SU-DHL-6 (cell line): ENCODE measurements at regions not wholly inside any gene's neighbourhood (a gene's known extent, or its start where the extent isn't known, plus 50 kb on each side); places are given as distances from the start of the nearest gene placed in this dataset.

ENCODE experiments used
- H2AFZ ChIP-seq: fragments of 200-600 bp; sonication (generic); 2 replicates; pipeline ENCODE4 v1.6.1; 2014; ENCODE audit warnings: low read depth, mild to moderate bottlenecking, moderate library complexity, mixed read lengths, antibody characterized with exemption, low read length; ENCODE audit not compliant: severe bottlenecking
- H3F3A ChIP-seq: fragments of 200-600 bp; shearing (Covaris generic); 2 replicates; pipeline ENCODE4 v1.6.0; 2016; ENCODE audit warnings: antibody characterized with exemption, mild to moderate bottlenecking; ENCODE audit not compliant: insufficient read depth
- H3K27ac ChIP-seq: fragments of 200-600 bp; sonication (generic); 2 replicates; pipeline ENCODE4 v1.5.1; 2016; ENCODE audit warnings: low read depth, mild to moderate bottlenecking, low read length, moderate library complexity, mixed read lengths
- H3K27me3 ChIP-seq: fragments of 200-600 bp; sonication (generic), shearing (Covaris generic); 2 replicates; pipeline ENCODE4 v1.6.0; 2014; ENCODE audit warnings: mild to moderate bottlenecking, low read length
- H3K36me3 ChIP-seq: fragments of 200-600 bp; sonication (generic); 2 replicates; pipeline ENCODE4 v1.6.1; 2014; ENCODE audit warnings: mild to moderate bottlenecking, low read length, mixed read lengths
- H3K4me2 ChIP-seq: fragments of 300-600, 200-600 bp; shearing (Covaris generic), sonication (generic); 2 replicates; pipeline ENCODE4 v1.6.0; 2014; ENCODE audit warnings: low read length, low read depth, mild to moderate bottlenecking; ENCODE audit not compliant: poor library complexity, severe bottlenecking
- H3K4me3 ChIP-seq: fragments of 200-600 bp; sonication (generic); 2 replicates; pipeline ENCODE4 v1.5.1; 2014; ENCODE audit warnings: antibody characterized with exemption, low read length, mild to moderate bottlenecking, mixed read lengths; ENCODE audit not compliant: insufficient read depth, poor library complexity, severe bottlenecking
- H3K79me2 ChIP-seq: fragments of 200-600 bp; sonication (generic); 2 replicates; pipeline ENCODE4 v1.6.1; 2014; ENCODE audit warnings: mild to moderate bottlenecking, low read length, moderate library complexity; ENCODE audit not compliant: insufficient read depth
- H3K9ac ChIP-seq: fragments of 200-600 bp; sonication (generic); 2 replicates; pipeline ENCODE4 v1.7.0; 2014; ENCODE audit warnings: mild to moderate bottlenecking, low read length
- H3K9me2 ChIP-seq: fragments of 200-600 bp; sonication (generic); replicated peaks from 2 replicates; pipeline ENCODE4 v1.6.1; 2014; ENCODE audit warnings: low read length; ENCODE audit not compliant: insufficient read depth
- H3K9me3 ChIP-seq: fragments of 200-600 bp; sonication (generic); 2 replicates; pipeline ENCODE4 v1.6.1; 2014; ENCODE audit warnings: low read length, mixed read lengths; ENCODE audit not compliant: insufficient read depth
- H4K20me1 ChIP-seq: fragments of 200-600 bp; sonication (generic); 2 replicates; pipeline ENCODE4 v1.6.1; 2014; ENCODE audit warnings: low read depth, mild to moderate bottlenecking, antibody characterized with exemption, low read length, moderate library complexity, mixed read lengths
- EZH2phosphoT487 ChIP-seq: fragments of 200-600 bp; sonication (generic), shearing (Covaris generic); conservative IDR thresholded peaks from 2 replicates; pipeline ENCODE4 v1.6.1; 2018; ENCODE audit warnings: mild to moderate bottlenecking, antibody characterized with exemption, low read length, moderate library complexity, mixed read lengths
- TF ChIP-seq, protein P1 (sequence below): fragments of 200-600 bp; sonication (generic); IDR thresholded peaks from one replicate; pipeline ENCODE4 v1.5.1; 2017; ENCODE audit warnings: antibody characterized with exemption, mild to moderate bottlenecking, low read length, moderate library complexity; ENCODE audit not compliant: insufficient read depth, poor library complexity, severe bottlenecking

DNA sequence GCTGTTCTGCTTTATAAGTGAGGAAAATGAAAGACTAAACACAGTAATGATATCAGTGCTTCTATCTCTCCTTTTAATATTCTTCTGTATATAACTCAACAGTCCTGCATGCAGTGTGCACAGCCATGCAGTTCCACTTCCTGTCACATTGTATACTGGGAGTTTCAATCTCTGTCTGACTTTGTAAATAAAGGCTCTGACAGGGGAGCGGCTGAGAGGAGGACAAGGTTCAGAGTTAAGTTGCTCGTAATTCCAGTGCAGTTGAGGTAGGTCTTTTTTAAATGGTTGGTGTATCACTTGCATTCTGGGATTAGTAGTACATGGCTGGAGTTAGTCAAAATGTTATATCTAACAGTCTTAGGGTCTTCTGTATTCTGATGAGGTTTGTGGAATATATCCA, 264.5 kb downstream of the OLFM3 start:
- Histone ChIP-seq H3K4me3 (no peak overlapping the region), H3K36me3 (no peaks in the 10 kb centered on the region), H3K4me2 (no peak overlapping the region), H3K9me2 (no peaks in the 10 kb centered on the region), H3K9me3 (no peaks in the 10 kb centered on the region), H3K9ac (no peak overlapping the region), H3K27ac (no peak overlapping the region), H2AFZ (no peak overlapping the region), H4K20me1 (no peaks in the 10 kb centered on the region), H3K27me3 (no peaks in the 10 kb centered on the region), H3F3A (no peaks in the 10 kb centered on the region), H3K79me2 (no peaks in the 10 kb centered on the region)
- no peak for TF ChIP-seq EZH2phosphoT487
- TF ChIP-seq, protein P1, sequence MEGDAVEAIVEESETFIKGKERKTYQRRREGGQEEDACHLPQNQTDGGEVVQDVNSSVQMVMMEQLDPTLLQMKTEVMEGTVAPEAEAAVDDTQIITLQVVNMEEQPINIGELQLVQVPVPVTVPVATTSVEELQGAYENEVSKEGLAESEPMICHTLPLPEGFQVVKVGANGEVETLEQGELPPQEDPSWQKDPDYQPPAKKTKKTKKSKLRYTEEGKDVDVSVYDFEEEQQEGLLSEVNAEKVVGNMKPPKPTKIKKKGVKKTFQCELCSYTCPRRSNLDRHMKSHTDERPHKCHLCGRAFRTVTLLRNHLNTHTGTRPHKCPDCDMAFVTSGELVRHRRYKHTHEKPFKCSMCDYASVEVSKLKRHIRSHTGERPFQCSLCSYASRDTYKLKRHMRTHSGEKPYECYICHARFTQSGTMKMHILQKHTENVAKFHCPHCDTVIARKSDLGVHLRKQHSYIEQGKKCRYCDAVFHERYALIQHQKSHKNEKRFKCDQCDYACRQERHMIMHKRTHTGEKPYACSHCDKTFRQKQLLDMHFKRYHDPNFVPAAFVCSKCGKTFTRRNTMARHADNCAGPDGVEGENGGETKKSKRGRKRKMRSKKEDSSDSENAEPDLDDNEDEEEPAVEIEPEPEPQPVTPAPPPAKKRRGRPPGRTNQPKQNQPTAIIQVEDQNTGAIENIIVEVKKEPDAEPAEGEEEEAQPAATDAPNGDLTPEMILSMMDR: no peak

DNA sequence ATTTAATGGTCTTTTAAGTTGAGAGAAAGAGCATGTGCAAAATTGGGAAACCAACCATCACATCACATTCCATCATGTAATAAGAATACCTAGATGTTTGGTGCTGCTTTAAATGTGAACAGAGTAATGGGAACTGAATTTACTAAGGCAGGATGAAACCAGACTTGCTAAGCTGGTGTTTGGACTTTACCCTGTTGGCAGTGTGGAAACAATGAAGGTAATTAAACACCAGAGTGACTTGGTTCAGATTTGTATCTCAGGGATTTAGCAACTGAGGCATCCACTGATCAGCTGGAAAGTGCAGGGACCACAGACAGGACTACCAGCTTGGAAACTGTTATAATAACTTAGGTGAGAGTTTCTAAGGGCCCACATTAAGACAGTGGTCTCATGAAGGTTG, 263.4 kb downstream of the OLFM3 start:
- no peak overlapping the region for H3K4me2 ChIP-seq
- no peaks in the 10 kb centered on the region for H3K9me3 ChIP-seq
- no peak for TF ChIP-seq EZH2phosphoT487
- TF ChIP-seq, protein P1: no peak
- H3K9me2 ChIP-seq: no peaks in the 10 kb centered on the region
- H4K20me1 ChIP-seq: no peaks in the 10 kb centered on the region
- H3K36me3 ChIP-seq: no peaks in the 10 kb centered on the region
- no peaks in the 10 kb centered on the region for H3K79me2 ChIP-seq
- no peak overlapping the region for H3K4me3 ChIP-seq
- no peak overlapping the region for H2AFZ ChIP-seq
- no peaks in the 10 kb centered on the region for H3F3A ChIP-seq
- H3K9ac ChIP-seq: no peak overlapping the region
- no peak overlapping the region for H3K27ac ChIP-seq
- no peaks in the 10 kb centered on the region for H3K27me3 ChIP-seq

DNA sequence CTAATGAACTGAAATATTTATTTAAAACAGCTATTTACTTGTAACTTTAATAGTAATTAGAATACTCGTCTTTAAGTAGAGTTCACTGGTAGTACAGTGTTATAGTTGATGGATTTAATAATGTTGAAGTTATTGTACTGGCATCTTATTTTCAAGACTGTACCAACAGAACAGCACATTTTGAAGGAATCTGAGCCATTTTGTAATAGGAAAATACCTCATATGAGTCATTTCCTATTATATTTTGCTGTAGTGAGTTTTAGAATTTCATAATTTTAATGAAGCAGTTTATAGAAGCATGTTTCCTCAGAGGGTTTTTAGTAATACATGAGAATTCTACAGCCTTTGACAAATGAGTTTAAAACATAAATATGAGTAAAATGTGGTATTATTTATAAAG, 258.3 kb downstream of the OLFM3 start:
- H3F3A ChIP-seq: no peaks in the 10 kb centered on the region
- no peaks in the 10 kb centered on the region for H3K27me3 ChIP-seq
- no peaks in the 10 kb centered on the region for H3K9me2 ChIP-seq
- no peaks in the 10 kb centered on the region for H3K36me3 ChIP-seq
- H3K79me2 ChIP-seq: no peaks in the 10 kb centered on the region
- no peak overlapping the region for H3K4me2 ChIP-seq
- TF ChIP-seq, protein P1: no peak
- no peak for TF ChIP-seq EZH2phosphoT487
- H2AFZ ChIP-seq: no peak overlapping the region
- no peak overlapping the region for H3K4me3 ChIP-seq
- H3K9me3 ChIP-seq: no peaks in the 10 kb centered on the region
- H3K9ac ChIP-seq: no peak overlapping the region
- no peaks in the 10 kb centered on the region for H4K20me1 ChIP-seq
- no peak overlapping the region for H3K27ac ChIP-seq

DNA sequence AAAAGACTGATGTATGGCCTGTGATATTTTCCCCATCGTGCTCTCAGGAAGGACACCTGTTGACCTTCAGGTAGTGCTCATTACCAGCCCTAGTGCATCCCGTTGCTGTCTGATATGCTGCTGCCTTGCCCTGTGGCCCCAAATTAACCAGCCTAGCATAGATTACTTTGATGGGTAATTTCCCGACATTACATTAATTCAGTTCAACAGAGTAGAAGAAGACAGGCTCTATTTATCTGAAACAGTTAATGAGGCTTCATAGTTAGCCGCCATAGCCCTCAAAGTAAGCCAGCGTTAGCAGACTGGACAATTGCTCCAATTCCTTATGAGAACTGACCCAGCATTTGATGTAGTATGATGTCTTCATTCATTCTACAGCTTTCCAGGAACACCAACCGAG, 257.6 kb downstream of the OLFM3 start:
- H3K9ac ChIP-seq: no peak overlapping the region
- H3K79me2 ChIP-seq: no peaks in the 10 kb centered on the region
- no peaks in the 10 kb centered on the region for H3K27me3 ChIP-seq
- no peak overlapping the region for H3K4me3 ChIP-seq
- no peaks in the 10 kb centered on the region for H3K9me2 ChIP-seq
- no peaks in the 10 kb centered on the region for H3F3A ChIP-seq
- TF ChIP-seq, protein P1: no peak
- no peak for TF ChIP-seq EZH2phosphoT487
- no peak overlapping the region for H3K4me2 ChIP-seq
- H4K20me1 ChIP-seq: no peaks in the 10 kb centered on the region
- H2AFZ ChIP-seq: no peak overlapping the region
- H3K27ac ChIP-seq: no peak overlapping the region
- H3K9me3 ChIP-seq: no peaks in the 10 kb centered on the region
- H3K36me3 ChIP-seq: no peaks in the 10 kb centered on the region
